AG09319 (cell line): ENCODE measurements at regions not wholly inside any gene's neighbourhood (a gene's known extent, or its start where the extent isn't known, plus 50 kb on each side); places are given as distances from the start of the nearest gene placed in this dataset.

Experiments used
- DNase-seq: peaks from one replicate; pipeline ENCODE4 v3.0.0-alpha.2; 2010; ENCODE audit warnings: low read depth; ENCODE audit errors: extremely low read depth
- CTCF ChIP-seq: IDR thresholded peaks from 2 replicates; pipeline ENCODE4 v1.5.1; 2011; ENCODE audit warnings: low read depth, mild to moderate bottlenecking, inconsistent platforms, low read length, moderate library complexity

GRCh38 chr2:8569332-8569930 lies 112.4 kb upstream of the ID2 start:
- no peak for DNase-seq
- no peak for TF ChIP-seq CTCF

- DNase-seq: no peak
- no peak for TF ChIP-seq CTCF
Measured at GRCh38 chr2:8570637-8571036, 111.2 kb upstream of the ID2 start.

- TF ChIP-seq CTCF: no peak
- no peak for DNase-seq
Measured at GRCh38 chr2:8571301-8571791, 110.5 kb upstream of the ID2 start.

- no peak for DNase-seq
Measured at GRCh38 chr2:8571792-8572499, 109.9 kb upstream of the ID2 start.

GRCh38 chr2:8572712-8573233 lies 109.1 kb upstream of the ID2 start:
- no peak for DNase-seq

More at GRCh38 chr2:8571792-8572499, 109.9 kb upstream of the ID2 start:
- no peak for TF ChIP-seq CTCF

GRCh38 chr2:8573234-8573941 lies 108.5 kb upstream of the ID2 start:
- no peak for TF ChIP-seq CTCF
- no peak for DNase-seq

More at GRCh38 chr2:8572712-8573233, 109.1 kb upstream of the ID2 start:
- TF ChIP-seq CTCF: no peak

GRCh38 chr2:8573942-8574195 lies 108.0 kb upstream of the ID2 start:
- TF ChIP-seq CTCF: no peak
- DNase-seq: no peak
